ENCODE measurements at regions not wholly inside any gene's neighbourhood (a gene's known extent, or its start where the extent isn't known, plus 50 kb on each side); places are given as distances from the start of the nearest gene placed in this dataset.

- FAIRE-seq = no peak
- TF ChIP-seq CTCF (IDR thresholded peaks at IDR 0.05) = no peak
- DNase-seq = no peak
- Histone ChIP-seq H3K4me3 (no peak overlapping the region), H3K36me3 (no peaks in the 10 kb centered on the region), H3K9me3 (no peaks in the 10 kb centered on the region), H3K27me3 (no peaks in the 10 kb centered on the region), H3K4me1 (no peaks in the 10 kb centered on the region), H3K27ac (no peak overlapping the region)
- 76 to 85% methylated on average over 5 of the region's 5 CpGs for WGBS, 2 donors
- ATAC-seq = no peak
- intact Hi-C loops (cut with DNase I) = no loop called here
Measured at GRCh38 chr2:8324901-8325300, 357.0 kb upstream of the ID2 start.

- Histone ChIP-seq H3K4me1 (peaks cover 0 to 3% (median 0%) of the 10 kb centered on the region in 3 donors), H3K9me3 (no peaks in the 10 kb centered on the region), H3K36me3 (no peaks in the 10 kb centered on the region), H3K27ac (no peak overlapping the region), H3K4me3 (no peak overlapping the region), H3K27me3 (no peaks in the 10 kb centered on the region)
- FAIRE-seq (no peak), ATAC-seq (no peak), DNase-seq (no peak)
- WGBS, 2 donors = 92 to 96% methylated on average over 8 of the region's 8 CpGs
- no peak for TF ChIP-seq CTCF (IDR thresholded peaks at IDR 0.05)
- intact Hi-C loops (cut with DNase I) = no loop called here
Measured at GRCh38 chr2:8327371-8328100, 354.3 kb upstream of the ID2 start.

GRCh38 chr2:8328217-8328616 is 353.6 kb upstream of the ID2 start:
- FAIRE-seq (no peak), DNase-seq (no peak), ATAC-seq (no peak)
- Histone ChIP-seq H3K27me3 (no peaks in the 10 kb centered on the region), H3K4me3 (no peak overlapping the region), H3K9me3 (no peaks in the 10 kb centered on the region), H3K4me1 (peaks cover 0 to 3% (median 0%) of the 10 kb centered on the region in 3 donors), H3K27ac (no peak overlapping the region), H3K36me3 (no peaks in the 10 kb centered on the region)
- intact Hi-C loops (cut with DNase I) = no loop called here
- TF ChIP-seq CTCF (IDR thresholded peaks at IDR 0.05) = no peak
- 87 to 90% methylated on average over 4 of the region's 4 CpGs for WGBS, 2 donors

GRCh38 chr2:8329660-8330622 is 351.9 kb upstream of the ID2 start:
- intact Hi-C loops (cut with DNase I) = no loop called here
- DNase-seq (peak in 5 of 6 donors; percentile 26 to 57 (median 34)), ATAC-seq (peak; percentile 71 to 93 (median 81)), FAIRE-seq (no peak)
- H3K27me3 ChIP-seq = no peaks in the 10 kb centered on the region
- no peaks in the 10 kb centered on the region for H3K9me3 ChIP-seq
- H3K4me3 ChIP-seq = no peak overlapping the region
- TF ChIP-seq CTCF (IDR thresholded peaks at IDR 0.05) = no peak
- WGBS, 2 donors = 56 to 65% methylated on average over 17 of the region's 17 CpGs
- H3K27ac ChIP-seq = no peak overlapping the region
- H3K4me1 ChIP-seq = peaks cover 0 to 3% (median 0%) of the 10 kb centered on the region in 3 donors
- H3K36me3 ChIP-seq = no peaks in the 10 kb centered on the region
